OCI-LY1 (cell line): ENCODE measurements at regions not wholly inside any gene's neighbourhood (a gene's known extent, or its start where the extent isn't known, plus 50 kb on each side); places are given as distances from the start of the nearest gene placed in this dataset.

Source experiments
- EZH2 ChIP-seq: fragments of 200-600 bp; sonication (generic), shearing (Covaris generic); IDR thresholded peaks from 2 replicates; pipeline ENCODE4 v1.8.0; 2017; ENCODE audit warnings: borderline replicate concordance, mixed run types, mild to moderate bottlenecking, antibody characterized with exemption, low read length, moderate library complexity, mixed read lengths
- TF ChIP-seq, protein P1 (sequence below): fragments of 200-600 bp; sonication (generic), shearing (Covaris generic); IDR thresholded peaks from 2 replicates; pipeline ENCODE4 v1.5.1; 2017; ENCODE audit warnings: mild to moderate bottlenecking, antibody characterized with exemption, low read length, moderate library complexity, mixed read lengths

DNA sequence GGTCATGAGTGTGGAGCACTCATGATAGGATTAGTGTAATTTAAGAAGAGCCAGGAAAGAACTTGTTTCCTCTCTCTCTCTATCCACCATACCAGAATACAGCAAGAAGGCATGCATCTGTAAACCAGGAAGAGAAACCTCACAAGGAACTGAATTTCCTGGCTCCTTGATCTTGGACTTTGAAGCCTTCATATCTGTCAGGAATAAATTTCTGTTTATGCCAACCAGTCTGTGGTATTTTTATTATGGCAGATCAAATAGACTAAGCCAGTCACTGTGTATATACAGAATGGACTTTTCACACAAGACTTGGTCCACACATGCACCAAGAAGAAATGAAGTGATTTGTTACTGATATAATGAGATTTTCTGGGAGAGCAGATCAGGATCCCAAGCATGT, 930.1 kb upstream of the TMEFF2 start:
- TF ChIP-seq, protein P1, sequence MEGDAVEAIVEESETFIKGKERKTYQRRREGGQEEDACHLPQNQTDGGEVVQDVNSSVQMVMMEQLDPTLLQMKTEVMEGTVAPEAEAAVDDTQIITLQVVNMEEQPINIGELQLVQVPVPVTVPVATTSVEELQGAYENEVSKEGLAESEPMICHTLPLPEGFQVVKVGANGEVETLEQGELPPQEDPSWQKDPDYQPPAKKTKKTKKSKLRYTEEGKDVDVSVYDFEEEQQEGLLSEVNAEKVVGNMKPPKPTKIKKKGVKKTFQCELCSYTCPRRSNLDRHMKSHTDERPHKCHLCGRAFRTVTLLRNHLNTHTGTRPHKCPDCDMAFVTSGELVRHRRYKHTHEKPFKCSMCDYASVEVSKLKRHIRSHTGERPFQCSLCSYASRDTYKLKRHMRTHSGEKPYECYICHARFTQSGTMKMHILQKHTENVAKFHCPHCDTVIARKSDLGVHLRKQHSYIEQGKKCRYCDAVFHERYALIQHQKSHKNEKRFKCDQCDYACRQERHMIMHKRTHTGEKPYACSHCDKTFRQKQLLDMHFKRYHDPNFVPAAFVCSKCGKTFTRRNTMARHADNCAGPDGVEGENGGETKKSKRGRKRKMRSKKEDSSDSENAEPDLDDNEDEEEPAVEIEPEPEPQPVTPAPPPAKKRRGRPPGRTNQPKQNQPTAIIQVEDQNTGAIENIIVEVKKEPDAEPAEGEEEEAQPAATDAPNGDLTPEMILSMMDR, result no peak
- TF ChIP-seq EZH2, result no peak
